PC-9 (cell line): ENCODE measurements at regions not wholly inside any gene's neighbourhood (a gene's known extent, or its start where the extent isn't known, plus 50 kb on each side); places are given as distances from the start of the nearest gene placed in this dataset.

Experiments
- CTCF ChIP-seq: fragments of 200-600 bp; sonication (generic); conservative IDR thresholded peaks from 2 replicates; pipeline ENCODE4 v1.6.1; 2017; ENCODE audit warnings: mixed run types, antibody characterized with exemption, mild to moderate bottlenecking, moderate library complexity
- EZH2 ChIP-seq: fragments of 200-600 bp; sonication (generic); IDR thresholded peaks from 2 replicates; pipeline ENCODE4 v1.8.0; 2017; ENCODE audit warnings: antibody characterized with exemption, low read depth

DNA sequence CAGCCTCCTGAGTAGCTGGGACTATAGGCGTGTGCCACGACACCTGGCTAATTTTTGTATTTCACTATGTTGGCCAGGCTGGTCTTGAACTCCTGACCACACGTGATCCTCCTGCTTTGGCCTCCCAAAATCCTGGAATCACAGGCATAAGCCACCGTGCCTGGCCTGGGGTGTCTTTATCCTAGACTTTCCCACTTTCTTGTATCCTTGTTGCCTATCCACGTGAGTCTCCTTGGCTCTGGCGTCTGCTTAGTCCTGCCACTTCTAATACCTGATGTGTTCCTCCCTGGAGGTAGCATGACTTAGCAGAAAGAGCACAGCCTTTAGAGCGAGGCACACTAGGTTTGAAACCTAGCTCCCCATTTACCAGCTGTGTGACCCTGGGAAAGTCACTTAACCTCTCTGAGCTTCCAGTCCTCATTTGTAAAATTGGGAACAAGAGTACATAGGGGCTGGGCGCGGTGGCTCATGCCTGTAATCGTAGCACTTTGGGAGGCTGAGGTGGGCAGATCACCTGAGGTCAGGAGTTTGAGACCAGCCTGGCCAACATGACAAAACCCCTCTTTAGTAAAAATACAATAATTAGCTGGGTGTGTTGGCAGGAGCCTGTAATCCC, 344.6 kb downstream of the TYW1 start:
- TF ChIP-seq CTCF (no peak), EZH2 (no peak)
